Thymus (tissue), 11 donors: ENCODE measurements at regions not wholly inside any gene's neighbourhood (a gene's known extent, or its start where the extent isn't known, plus 50 kb on each side); places are given as distances from the start of the nearest gene placed in this dataset.

Experiments used
- DNase-seq, 9 donors: peaks; one replicate each; pipeline ENCODE4 v3.0.0-alpha.2; 2013; ENCODE audit warnings: low spot score in 9 of 9, low read depth in 6 of 9, missing footprints in 1 of 9
- H3K27ac ChIP-seq, 2 donors: one replicate each; pipeline ENCODE4 v1.5.1; 2013; ENCODE audit warnings: control low read depth in 1 of 2, low read depth in 1 of 2, low read length in 1 of 2, mild to moderate bottlenecking in 1 of 2, moderate library complexity in 1 of 2
- H3K27me3 ChIP-seq, 2 donors: one replicate each; pipeline ENCODE4 v1.5.1; 2013; ENCODE audit warnings: low read length in 1 of 2; ENCODE audit not compliant: control insufficient read depth in 2 of 2, insufficient read depth in 1 of 2
- H3K36me3 ChIP-seq, 2 donors: one replicate each; pipeline ENCODE4 v1.5.1; 2013; ENCODE audit warnings: low read length in 1 of 2, mild to moderate bottlenecking in 1 of 2, moderate library complexity in 1 of 2; ENCODE audit not compliant: control insufficient read depth in 2 of 2, insufficient read depth in 2 of 2
- H3K4me1 ChIP-seq, 2 donors: one replicate each; pipeline ENCODE4 v1.5.1; 2013; ENCODE audit warnings: low read length in 2 of 2; ENCODE audit not compliant: control insufficient read depth in 2 of 2, insufficient read depth in 2 of 2
- H3K4me3 ChIP-seq, 2 donors: one replicate each; pipeline ENCODE4 v1.5.1; 2013; ENCODE audit warnings: low read length in 2 of 2, control low read depth in 1 of 2, mild to moderate bottlenecking in 1 of 2
- H3K9me3 ChIP-seq, 2 donors: one replicate each; pipeline ENCODE4 v1.5.1; 2013; ENCODE audit warnings: low read length in 1 of 2, mild to moderate bottlenecking in 1 of 2; ENCODE audit not compliant: control insufficient read depth in 2 of 2, insufficient read depth in 1 of 2
- WGBS: extraction: QIAGEN DNeasy Blood & Tissue Kit; methylation state at CpG from one replicate; pipeline ENCODE4 v1.1.7; 2013; 5-methylcytosine and 5-hydroxymethylcytosine counted together
- donor health status: healthy.

GRCh38 chrX:39504227-39504626, 593.5 kb downstream of the BCOR start:
- no peaks in the 10 kb centered on the region for H3K27me3 ChIP-seq
- H3K4me3 ChIP-seq: no peak overlapping the region
- no peaks in the 10 kb centered on the region for H3K4me1 ChIP-seq
- H3K27ac ChIP-seq: no peak overlapping the region
- H3K9me3 ChIP-seq: peaks cover 0 to 4% of the 10 kb centered on the region in 2 donors
- no peak for DNase-seq
- WGBS: 49% methylated on average over 2 of the region's 2 CpGs
- H3K36me3 ChIP-seq: no peaks in the 10 kb centered on the region

GRCh38 chrX:39504850-39505259, 592.9 kb downstream of the BCOR start:
- Histone ChIP-seq H3K27ac (no peak overlapping the region), H3K36me3 (no peaks in the 10 kb centered on the region), H3K4me3 (no peak overlapping the region), H3K4me1 (no peaks in the 10 kb centered on the region), H3K27me3 (no peaks in the 10 kb centered on the region), H3K9me3 (peaks cover 0 to 8% of the 10 kb centered on the region in 2 donors)
- no peak for DNase-seq
- whole genome bisulfite sequencing: 75% methylated on average over 5 of the region's 5 CpGs

DNA sequence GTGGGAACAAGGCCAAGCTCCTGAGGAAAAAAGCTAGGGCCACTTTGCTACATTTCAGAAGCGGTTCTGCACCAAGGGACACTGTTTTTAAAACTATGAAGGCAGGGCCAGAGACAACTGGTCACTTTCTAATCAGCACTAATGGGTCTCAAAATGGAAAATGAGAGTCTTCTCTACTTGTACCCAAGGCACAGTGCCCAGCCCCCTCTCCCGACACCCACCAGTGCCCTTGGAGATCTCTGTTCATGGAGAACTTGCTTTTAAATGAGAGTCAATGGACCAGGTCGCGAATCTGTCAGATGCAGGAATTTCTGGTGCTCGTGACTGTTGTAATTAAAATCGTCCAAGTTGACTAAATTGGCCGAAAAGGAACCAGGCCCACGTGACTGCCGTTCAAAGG, 591.6 kb downstream of the BCOR start:
- no peak overlapping the region for H3K27ac ChIP-seq
- peaks cover 0 to 8% of the 10 kb centered on the region in 2 donors for H3K9me3 ChIP-seq
- 98% methylated on average over 9 of the region's 9 CpGs for WGBS
- no peak overlapping the region for H3K4me3 ChIP-seq
- H3K36me3 ChIP-seq: no peaks in the 10 kb centered on the region
- no peaks in the 10 kb centered on the region for H3K27me3 ChIP-seq
- no peak for DNase-seq
- H3K4me1 ChIP-seq: no peaks in the 10 kb centered on the region

- H3K9me3 ChIP-seq: peaks cover 0 to 8% of the 10 kb centered on the region in 2 donors
- DNase-seq: no peak
- H3K36me3 ChIP-seq: no peaks in the 10 kb centered on the region
- no peak overlapping the region for H3K27ac ChIP-seq
- no peaks in the 10 kb centered on the region for H3K4me1 ChIP-seq
- H3K4me3 ChIP-seq: no peak overlapping the region
- WGBS: 94% methylated on average over 8 of the region's 8 CpGs
- no peaks in the 10 kb centered on the region for H3K27me3 ChIP-seq
These were observed 590.7 kb downstream of the BCOR start for GRCh38 chrX:39507034-39507433.

DNA sequence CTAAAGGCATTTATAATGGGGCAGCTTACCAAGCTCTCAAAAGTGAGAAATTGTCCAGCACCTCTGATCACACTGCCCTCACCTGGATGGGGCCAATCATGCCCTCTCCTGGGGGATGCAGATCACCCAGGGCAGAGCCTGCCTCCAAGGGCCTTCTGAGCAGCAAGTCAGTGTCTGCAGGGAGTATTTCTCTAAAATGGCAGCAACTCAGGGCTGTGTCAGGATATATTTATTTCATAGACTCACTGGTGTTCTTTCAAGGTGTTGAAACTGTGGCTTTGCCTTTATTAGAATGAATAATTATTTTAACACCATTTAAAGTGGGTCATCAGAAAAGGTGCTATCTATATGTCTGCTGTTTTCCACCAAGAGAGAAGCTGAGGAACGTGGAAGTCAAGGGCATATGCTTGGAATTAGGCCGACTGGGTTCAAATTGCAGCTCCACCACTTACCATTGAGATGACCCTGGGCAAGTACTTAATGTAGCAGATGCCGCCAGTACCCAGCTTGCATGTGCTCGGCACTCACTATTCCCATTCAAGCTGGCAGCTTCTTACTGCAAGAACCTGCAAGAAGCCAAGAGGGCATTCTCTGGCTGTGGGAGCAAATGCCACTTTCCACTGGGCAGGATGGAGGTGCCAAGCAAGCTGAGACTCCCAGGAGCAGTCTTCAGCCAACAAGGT, 590.0 kb downstream of the BCOR start:
- H3K9me3 ChIP-seq: peaks cover 0 to 8% of the 10 kb centered on the region in 2 donors
- no peaks in the 10 kb centered on the region for H3K36me3 ChIP-seq
- no peak overlapping the region for H3K27ac ChIP-seq
- no peak for DNase-seq
- H3K4me3 ChIP-seq: no peak overlapping the region
- H3K27me3 ChIP-seq: no peaks in the 10 kb centered on the region
- WGBS: 98% methylated on average over 4 of the region's 4 CpGs
- H3K4me1 ChIP-seq: no peaks in the 10 kb centered on the region

DNA sequence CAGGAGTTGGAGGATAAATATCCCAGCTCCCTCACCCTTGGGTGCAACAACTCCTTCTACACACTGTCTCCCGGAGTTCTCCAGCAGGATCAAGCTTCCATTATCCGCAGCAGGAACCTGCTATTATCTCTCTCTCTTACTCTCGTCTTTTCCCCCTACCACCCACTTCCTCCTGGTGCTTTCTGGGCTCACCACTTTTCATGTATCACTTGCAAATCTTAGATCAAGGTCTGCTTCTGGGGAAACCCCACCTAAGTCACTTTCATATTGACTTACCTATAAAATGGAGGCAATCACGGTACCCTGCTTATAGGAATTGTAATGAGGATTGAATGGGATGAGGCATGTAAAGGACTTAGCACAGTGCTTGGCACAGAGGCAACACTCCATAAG, 589.5 kb downstream of the BCOR start:
- no peak overlapping the region for H3K4me3 ChIP-seq
- WGBS: 83% methylated on average over 4 of the region's 4 CpGs
- H3K27ac ChIP-seq: no peak overlapping the region
- H3K9me3 ChIP-seq: peaks cover 0 to 8% of the 10 kb centered on the region in 2 donors
- peak in 1 of 9 donors; percentile 18 for DNase-seq
- H3K36me3 ChIP-seq: no peaks in the 10 kb centered on the region
- H3K27me3 ChIP-seq: no peaks in the 10 kb centered on the region
- H3K4me1 ChIP-seq: no peaks in the 10 kb centered on the region

GRCh38 chrX:39509157-39509556, 588.6 kb downstream of the BCOR start:
- Histone ChIP-seq H3K9me3 (peaks cover 0 to 8% of the 10 kb centered on the region in 2 donors), H3K4me1 (no peaks in the 10 kb centered on the region), H3K27ac (no peak overlapping the region), H3K4me3 (no peak overlapping the region), H3K27me3 (no peaks in the 10 kb centered on the region), H3K36me3 (no peaks in the 10 kb centered on the region)
- no peak for DNase-seq
- 97% methylated on average over 1 of the region's 1 CpG for WGBS

- Histone ChIP-seq H3K4me1 (no peaks in the 10 kb centered on the region), H3K27ac (no peak overlapping the region), H3K36me3 (no peaks in the 10 kb centered on the region), H3K4me3 (no peak overlapping the region), H3K9me3 (peaks cover 0 to 8% of the 10 kb centered on the region in 2 donors), H3K27me3 (no peaks in the 10 kb centered on the region)
- no peak for DNase-seq
- 96% methylated on average over 5 of the region's 5 CpGs for WGBS
These were observed 583.9 kb downstream of the BCOR start for GRCh38 chrX:39513836-39514235.

GRCh38 chrX:39514801-39515200, 583.0 kb downstream of the BCOR start:
- Histone ChIP-seq H3K4me3 (no peak overlapping the region), H3K4me1 (no peaks in the 10 kb centered on the region), H3K9me3 (no peaks in the 10 kb centered on the region), H3K27me3 (peaks cover 0 to 3% of the 10 kb centered on the region in 2 donors), H3K27ac (no peak overlapping the region), H3K36me3 (no peaks in the 10 kb centered on the region)
- 90% methylated on average over 7 of the region's 7 CpGs for WGBS
- no peak for DNase-seq
